Left kidney (tissue), 1 donor: ENCODE measurements at regions not wholly inside any gene's neighbourhood (a gene's known extent, or its start where the extent isn't known, plus 50 kb on each side); places are given as distances from the start of the nearest gene placed in this dataset.
"Not testable (repeated sequence)": the region's sequence is repeated elsewhere in the genome, so short reads cannot be mapped to it uniquely, and the experiment has no call there.

ENCODE experiments used
- DNase-seq: peaks from one replicate; pipeline ENCODE4 v3.0.0-alpha.2; 2013

- not testable (repeated sequence) for DNase-seq
Observed at GRCh38 chr3:81182086-81182875, 579.2 kb downstream of the GBE1 start.

GRCh38 chr3:81173514-81173913 lies 587.9 kb downstream of the GBE1 start:
- no peak for DNase-seq

GRCh38 chr3:81170298-81170697 lies 591.1 kb downstream of the GBE1 start:
- no peak for DNase-seq

GRCh38 chr3:81164806-81165205 lies 596.6 kb downstream of the GBE1 start:
- DNase-seq, result no peak

GRCh38 chr3:81161851-81162250 lies 599.6 kb downstream of the GBE1 start:
- DNase-seq, result no peak

GRCh38 chr3:81161100-81161499 lies 600.3 kb downstream of the GBE1 start:
- no peak for DNase-seq

- no peak for DNase-seq
Observed at GRCh38 chr3:81154611-81155143, 606.8 kb downstream of the GBE1 start.

GRCh38 chr3:81152156-81152555 lies 609.3 kb downstream of the GBE1 start:
- no peak for DNase-seq

GRCh38 chr3:81132995-81133394 lies 628.5 kb downstream of the GBE1 start:
- no peak for DNase-seq

- DNase-seq, result no peak
Observed at GRCh38 chr3:81105789-81106488, 655.5 kb downstream of the GBE1 start.

GRCh38 chr3:81105206-81105605 lies 656.2 kb downstream of the GBE1 start:
- DNase-seq, result no peak

- DNase-seq, result no peak
Observed at GRCh38 chr3:81097889-81098288, 663.6 kb downstream of the GBE1 start.

GRCh38 chr3:81095956-81096355 lies 665.5 kb downstream of the GBE1 start:
- peak; percentile 5 for DNase-seq

- no peak for DNase-seq
Observed at GRCh38 chr3:81094986-81095385, 666.5 kb downstream of the GBE1 start.

- no peak for DNase-seq
Observed at GRCh38 chr3:81087607-81088006, 673.8 kb downstream of the GBE1 start.

- no peak for DNase-seq
Observed at GRCh38 chr3:81086348-81086747, 675.1 kb downstream of the GBE1 start.

GRCh38 chr3:81080608-81081007 lies 680.8 kb downstream of the GBE1 start:
- DNase-seq, result no peak

- DNase-seq, result no peak
Observed at GRCh38 chr3:81072591-81072990, 688.9 kb downstream of the GBE1 start.

GRCh38 chr3:81068546-81068945 lies 692.9 kb downstream of the GBE1 start:
- DNase-seq, result no peak

- no peak for DNase-seq
Observed at GRCh38 chr3:81063896-81064295, 697.5 kb downstream of the GBE1 start.

- DNase-seq, result not testable (repeated sequence)
Observed at GRCh38 chr3:81051133-81051532, 710.3 kb downstream of the GBE1 start.

GRCh38 chr3:81048058-81048665 lies 713.3 kb downstream of the GBE1 start:
- no peak for DNase-seq

- DNase-seq, result no peak
Observed at GRCh38 chr3:81045976-81046375, 715.5 kb downstream of the GBE1 start.
